ENCODE measurements at regions not wholly inside any gene's neighbourhood (a gene's known extent, or its start where the extent isn't known, plus 50 kb on each side); places are given as distances from the start of the nearest gene placed in this dataset.

DNA sequence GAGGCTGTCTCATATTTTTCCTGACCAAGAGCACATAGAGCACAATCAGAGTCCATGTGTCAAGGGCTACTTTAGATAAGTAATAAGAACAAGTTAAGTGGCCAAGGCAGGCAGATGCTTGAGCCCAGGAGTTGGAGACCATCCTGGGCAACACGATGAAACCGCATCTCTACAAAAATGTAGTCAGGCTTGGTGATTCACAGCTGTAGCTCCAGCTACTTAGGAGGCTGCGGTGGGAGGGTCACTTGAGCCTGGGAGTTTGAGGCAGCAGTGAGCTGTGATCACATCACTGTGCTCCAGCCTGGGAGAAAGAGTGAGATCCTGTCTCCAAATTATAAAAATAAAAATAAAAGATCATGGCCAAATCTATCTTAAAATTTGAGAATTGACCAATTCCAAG is 767.9 kb upstream of the CTNND2 start:
- no peak for TF ChIP-seq EZH2 (IDR thresholded peaks at IDR 0.05; ENCODE audit: low read length, missing control alignments)
- TF ChIP-seq, protein P1, sequence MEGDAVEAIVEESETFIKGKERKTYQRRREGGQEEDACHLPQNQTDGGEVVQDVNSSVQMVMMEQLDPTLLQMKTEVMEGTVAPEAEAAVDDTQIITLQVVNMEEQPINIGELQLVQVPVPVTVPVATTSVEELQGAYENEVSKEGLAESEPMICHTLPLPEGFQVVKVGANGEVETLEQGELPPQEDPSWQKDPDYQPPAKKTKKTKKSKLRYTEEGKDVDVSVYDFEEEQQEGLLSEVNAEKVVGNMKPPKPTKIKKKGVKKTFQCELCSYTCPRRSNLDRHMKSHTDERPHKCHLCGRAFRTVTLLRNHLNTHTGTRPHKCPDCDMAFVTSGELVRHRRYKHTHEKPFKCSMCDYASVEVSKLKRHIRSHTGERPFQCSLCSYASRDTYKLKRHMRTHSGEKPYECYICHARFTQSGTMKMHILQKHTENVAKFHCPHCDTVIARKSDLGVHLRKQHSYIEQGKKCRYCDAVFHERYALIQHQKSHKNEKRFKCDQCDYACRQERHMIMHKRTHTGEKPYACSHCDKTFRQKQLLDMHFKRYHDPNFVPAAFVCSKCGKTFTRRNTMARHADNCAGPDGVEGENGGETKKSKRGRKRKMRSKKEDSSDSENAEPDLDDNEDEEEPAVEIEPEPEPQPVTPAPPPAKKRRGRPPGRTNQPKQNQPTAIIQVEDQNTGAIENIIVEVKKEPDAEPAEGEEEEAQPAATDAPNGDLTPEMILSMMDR (conservative IDR thresholded peaks at IDR 0.05 in 1 of 2, IDR thresholded peaks at IDR 0.05 in 1 of 2; ENCODE audit: low read depth in 1 of 2, low read length in 2 of 2), result no peak

All from fibroblast of lung (primary cell).